GM08714 (cell line): ENCODE measurements at regions not wholly inside any gene's neighbourhood (a gene's known extent, or its start where the extent isn't known, plus 50 kb on each side); places are given as distances from the start of the nearest gene placed in this dataset.
"Not testable (repeated sequence)": the region's sequence is repeated elsewhere in the genome, so short reads cannot be mapped to it uniquely, and the experiment has no call there.

ENCODE experiments used
- H3K4me3 ChIP-seq: fragments of 200-500 bp; sonication (Bioruptor generic); 2 replicates; pipeline ENCODE4 v1.5.1; 2014; ENCODE audit warnings: mild to moderate bottlenecking, low read length, inconsistent platforms
- ZNF274 ChIP-seq: IDR thresholded peaks from 2 replicates; pipeline ENCODE4 v1.6.1; 2012; ENCODE audit warnings: mild to moderate bottlenecking, low read depth, low read length

DNA sequence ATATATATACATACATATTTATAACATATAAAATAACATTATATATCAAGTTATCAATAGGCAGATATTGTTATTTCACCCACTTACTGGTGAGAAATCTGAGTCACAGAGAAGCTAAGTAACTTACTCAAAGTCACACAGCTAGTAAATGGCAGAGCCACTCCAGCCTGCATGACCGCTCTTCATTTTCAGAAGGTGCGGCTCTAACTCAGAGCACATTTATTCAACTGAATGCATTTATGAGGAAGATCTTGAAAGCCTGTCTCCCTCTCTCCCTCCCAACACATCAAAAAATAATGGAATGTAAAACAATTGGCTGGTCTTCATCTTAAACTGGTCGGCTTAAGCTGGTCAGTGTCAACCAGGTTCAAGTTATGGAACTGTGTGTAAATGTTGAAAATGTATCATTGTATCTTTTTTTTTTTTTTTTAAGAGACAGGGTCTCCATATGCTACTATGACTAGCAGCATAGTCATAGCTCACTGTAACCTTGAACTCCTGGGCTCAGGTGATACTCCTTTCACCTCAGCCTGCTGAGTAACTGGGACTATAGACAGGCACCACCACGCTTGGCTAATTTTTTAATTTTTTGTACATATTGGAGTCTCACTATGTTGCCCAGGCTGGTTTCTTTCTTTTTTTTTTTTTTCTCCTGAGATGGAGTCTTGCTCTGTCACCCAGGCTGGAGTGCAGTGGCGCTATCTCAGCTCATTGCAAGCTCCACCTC is 70.7 kb upstream of the NCOA3 start:
- no peak for TF ChIP-seq ZNF274
- H3K4me3 ChIP-seq, result no peak overlapping the region

DNA sequence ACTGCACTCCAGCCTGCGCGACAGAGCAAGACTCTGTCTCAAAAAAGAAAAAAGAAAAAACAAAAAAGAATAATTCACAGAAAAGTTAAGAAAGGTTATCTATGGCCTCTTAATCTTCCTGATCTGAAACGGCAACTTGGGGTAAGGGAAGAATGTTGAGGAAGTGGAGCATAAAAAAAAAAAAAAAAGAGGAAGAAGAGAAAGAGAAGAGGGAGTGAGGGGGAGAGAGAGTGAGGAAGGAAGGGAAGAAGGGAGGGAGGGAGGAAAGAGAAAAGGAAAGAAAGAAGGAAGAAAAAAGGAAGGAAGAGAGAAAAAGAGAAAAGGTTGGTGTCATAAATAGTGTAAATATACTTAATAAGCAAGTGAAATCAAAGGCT is 68.9 kb upstream of the NCOA3 start:
- TF ChIP-seq ZNF274, result no peak
- H3K4me3 ChIP-seq, result no peak overlapping the region

DNA sequence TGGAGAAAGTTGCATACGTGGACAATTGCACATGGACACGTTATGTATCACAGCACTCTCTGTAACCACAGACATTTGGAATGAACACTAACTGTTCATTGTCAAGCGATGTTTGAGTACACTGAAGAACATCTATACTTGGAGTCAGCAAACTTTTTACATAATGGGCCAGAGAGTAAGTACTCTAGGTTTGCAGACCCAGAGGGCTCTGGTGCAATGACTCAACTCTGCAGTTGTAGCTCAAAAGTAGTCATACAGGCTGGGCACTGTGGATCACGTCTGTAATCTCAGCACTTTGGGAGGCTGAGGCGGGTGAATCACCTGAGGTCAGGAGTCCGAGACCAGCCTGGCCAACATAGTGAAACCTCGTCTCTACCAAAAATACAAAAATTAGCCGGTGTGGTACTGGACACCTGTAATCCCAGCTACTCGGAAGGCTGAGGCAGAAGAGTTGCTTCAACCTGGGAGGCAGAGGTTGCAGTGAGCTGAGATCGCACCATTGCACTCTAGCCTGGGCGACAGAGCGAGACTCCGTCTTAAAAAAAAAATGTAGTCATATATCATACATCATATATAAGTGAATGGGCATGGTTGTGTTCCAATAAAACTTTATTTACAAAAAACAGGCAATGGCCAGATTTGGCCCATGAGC is 67.4 kb upstream of the NCOA3 start:
- not testable (repeated sequence) for H3K4me3 ChIP-seq

DNA sequence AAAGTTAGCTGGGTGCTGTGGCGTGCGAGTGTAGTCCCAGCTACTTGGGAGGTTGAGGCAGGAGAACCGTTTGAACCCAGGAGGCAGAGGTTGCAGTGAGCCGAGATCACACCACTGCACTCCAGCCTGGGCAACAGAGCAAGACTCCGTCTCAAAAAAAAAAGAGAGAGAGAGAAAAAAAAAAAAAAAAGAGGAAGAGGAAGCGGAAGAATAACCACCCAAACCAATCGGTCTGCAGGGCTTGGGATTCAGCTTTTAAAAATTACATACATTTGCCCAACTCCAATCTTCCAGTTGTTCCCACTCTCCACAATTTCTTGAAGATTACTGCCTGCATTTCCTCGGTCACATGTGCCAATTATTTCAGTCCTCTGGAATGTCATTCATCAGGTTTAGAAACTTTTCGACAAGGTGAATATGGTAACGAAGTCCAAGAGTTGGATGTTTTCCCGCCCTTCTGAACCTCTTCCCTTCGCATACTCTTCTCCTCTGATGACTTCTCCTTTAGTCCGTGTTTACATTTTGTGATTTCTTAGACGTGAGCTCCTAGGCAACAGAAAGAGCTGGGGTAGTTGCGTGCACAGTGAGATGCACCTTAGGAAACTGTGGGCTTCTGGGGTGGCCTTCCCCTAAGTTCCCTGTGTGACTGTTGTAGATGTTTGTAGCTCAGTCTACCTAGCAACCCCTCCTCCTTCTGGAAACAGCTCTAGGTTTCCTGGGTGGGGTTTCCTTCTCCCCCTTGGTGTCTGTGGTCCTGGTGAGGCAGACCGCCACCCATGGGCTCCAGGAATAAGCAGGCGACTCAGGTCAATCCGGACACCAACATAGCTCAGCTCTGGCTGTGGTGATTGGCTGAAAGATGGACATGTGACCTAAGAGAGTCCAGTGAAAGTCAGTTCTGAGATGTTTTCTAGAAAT is 63.0 kb upstream of the NCOA3 start:
- no peak for TF ChIP-seq ZNF274
- H3K4me3 ChIP-seq, result no peak overlapping the region

DNA sequence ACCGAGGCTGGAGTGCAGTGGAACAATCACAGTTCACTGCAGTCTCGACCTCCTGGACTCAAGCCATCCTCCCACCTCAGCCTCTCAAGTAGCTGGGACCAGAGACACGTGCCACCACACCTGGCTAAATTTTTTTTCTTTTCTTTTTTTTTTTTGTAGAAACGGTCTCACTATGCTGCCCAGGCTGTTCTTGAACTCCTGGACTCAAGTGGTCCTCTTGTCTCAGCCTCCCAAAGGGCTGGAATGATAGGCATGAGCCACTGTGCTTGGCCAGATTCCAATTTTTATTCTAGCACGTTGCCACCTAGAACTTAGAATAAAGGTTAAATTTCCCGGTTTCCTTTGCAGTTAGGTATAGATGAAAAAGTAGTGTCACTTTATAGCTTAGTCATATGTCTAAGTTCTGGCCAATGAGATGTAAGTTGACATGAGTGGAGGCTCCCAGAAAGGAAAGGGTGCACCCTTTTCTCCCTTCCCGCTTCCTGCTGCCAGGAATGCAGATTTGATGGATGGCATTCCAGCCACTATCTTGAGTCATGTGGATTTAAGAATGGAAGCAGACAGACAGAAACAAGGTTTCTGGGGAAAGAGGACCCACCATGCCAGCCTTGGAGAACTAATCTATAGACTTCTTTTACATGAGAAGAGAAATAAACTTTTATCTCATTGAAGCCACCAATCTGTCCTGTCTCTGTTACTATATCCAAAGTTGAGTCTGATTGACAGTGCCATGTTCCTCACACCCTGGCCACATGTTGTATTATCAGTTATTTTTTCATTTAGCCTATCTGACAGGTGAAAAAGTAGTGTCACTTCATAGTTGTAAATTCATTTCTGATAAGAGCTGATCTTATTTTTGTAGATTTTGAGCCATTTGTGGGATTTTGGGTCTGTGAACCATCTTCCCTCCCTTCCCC is 60.6 kb upstream of the NCOA3 start:
- no peak overlapping the region for H3K4me3 ChIP-seq
- no peak for TF ChIP-seq ZNF274

DNA sequence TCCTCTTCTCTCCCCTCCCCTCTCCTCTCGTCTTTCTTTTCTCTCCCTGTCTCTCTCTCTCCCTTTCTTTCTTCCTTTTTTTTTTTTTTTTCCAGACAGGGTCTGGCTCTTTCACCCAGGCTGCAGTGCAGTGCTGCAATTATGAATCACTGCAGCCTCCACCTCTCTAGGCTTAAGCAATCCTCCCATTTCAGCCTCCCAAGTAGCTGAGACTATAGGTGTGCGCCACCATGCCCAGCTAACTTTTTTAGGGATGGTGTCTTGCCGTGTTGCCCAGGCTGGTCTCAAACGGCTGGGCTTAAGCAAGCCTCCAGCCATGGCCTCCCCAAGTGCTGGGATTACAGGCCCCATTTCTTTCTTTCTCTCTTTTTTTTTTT is 59.9 kb upstream of the NCOA3 start:
- H3K4me3 ChIP-seq, result no peak overlapping the region
- TF ChIP-seq ZNF274, result no peak

DNA sequence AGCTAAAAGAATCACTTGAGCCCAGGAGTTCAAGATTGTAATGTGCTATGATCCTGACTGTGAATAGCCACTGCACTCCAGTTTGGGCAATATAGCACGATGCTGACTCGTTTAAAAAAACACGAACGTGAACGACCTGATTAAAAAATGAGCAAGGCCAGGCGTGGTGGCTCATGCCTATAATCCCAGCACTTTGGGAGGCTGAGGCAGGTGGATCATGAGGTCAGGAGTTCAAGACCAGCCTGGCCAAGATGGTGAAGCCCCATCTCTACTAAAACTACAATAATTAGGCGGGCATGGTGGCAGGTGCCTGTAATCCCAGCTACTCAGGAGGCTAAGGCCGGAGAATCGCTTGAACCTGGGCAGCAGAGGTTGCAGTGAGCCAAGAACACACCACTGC is 58.6 kb upstream of the NCOA3 start:
- H3K4me3 ChIP-seq, result not testable (repeated sequence)

DNA sequence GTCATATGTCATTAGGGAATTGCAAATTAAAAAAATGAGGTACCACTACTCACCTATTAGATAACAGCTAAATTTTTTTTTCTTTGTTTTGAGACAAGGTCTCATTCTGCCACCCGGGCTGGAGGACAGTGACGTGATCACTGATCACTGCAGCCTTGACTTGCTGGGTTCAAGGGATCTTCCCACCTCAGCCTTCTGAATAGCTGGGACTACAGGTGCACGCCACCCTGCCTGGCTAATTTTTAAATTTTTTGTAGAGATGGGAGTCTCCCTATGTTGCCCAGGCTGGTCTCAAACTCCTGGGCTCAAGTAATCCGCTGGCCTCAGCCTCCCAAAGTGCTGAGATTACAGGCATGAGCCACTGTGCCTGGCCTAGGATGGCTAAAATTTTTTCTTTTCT is 57.1 kb upstream of the NCOA3 start:
- no peak overlapping the region for H3K4me3 ChIP-seq
- TF ChIP-seq ZNF274, result no peak

DNA sequence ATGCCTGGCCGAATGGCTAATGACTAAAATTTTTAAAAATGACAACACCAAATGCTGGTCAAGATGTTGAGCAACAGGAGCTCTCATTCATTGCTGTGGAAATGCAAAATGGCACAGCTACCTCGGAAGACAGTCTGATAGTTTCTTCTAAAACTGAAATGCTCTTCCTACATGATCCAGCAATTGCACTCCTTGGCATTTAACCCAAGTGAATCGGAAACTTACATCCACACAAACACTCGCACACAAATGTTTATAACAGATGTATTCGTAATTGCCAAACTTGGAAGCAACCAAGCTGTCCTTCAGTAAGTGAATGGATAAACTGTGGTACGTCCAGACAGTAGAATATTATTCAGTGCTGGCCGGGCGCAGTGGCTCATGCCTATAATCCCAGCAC is 56.4 kb upstream of the NCOA3 start:
- H3K4me3 ChIP-seq, result no peak overlapping the region
- TF ChIP-seq ZNF274, result no peak

DNA sequence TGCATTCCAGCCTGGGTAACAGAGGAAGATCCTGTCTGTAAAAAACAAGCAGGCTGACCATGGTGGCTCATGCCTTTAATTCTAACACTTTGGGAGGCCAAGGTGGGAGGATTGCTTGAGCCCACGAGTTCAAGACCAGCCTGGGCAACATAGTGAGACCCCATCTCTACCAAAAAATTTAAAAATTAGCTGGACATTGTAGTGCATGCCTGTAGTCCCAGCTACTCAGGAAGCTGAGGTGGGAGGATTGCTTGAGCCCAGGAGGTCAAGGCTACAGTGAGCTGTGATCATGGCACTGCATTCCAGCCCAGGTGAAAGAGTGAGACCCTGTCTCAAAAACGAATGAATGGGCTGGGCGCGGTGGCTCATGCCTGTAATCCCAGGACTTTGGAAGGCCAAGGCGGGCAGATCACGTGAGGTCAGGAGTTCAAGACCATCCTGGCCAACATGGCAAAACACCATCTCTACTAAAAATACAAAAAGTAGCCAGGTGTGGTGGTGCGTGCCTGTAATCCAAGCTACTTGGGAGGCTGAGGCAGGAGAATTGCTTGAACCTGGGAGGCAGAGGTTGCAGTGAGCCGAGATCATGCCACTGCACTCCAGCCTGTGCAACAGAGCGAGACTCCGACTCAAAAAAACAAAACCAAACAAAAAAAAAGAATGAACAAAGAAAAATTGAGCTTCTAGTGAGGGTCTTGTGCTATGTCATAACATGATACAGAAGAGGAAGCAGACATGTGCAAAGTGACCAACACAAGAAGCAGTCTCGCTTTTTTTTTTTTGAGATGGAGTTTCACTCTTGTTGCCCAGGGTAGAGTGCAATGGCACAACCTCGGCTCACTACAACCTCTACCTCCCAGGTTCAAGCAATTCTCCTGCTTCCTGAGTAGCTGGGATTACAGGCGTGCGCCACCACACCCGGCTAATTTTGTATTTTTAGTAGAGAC is 54.1 kb upstream of the NCOA3 start:
- not testable (repeated sequence) for H3K4me3 ChIP-seq

DNA sequence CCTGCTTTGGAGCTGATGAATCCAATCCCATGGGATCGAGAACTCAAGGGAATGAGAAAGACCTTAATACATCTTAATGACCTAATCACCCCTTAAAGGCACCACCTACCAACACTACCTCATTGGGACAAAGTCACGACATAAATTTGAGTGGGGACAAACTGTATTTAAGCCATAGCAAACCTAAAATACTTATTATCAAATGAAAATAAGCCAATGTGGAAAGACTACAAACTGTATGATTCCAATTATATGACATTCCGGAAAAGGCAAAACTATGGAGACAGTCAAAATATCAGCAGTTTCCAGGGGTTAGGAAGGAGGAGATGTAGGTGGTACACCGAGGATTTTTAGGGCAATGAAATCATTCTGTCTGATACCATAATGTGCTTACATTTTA is 53.3 kb upstream of the NCOA3 start:
- TF ChIP-seq ZNF274, result no peak
- no peak overlapping the region for H3K4me3 ChIP-seq

DNA sequence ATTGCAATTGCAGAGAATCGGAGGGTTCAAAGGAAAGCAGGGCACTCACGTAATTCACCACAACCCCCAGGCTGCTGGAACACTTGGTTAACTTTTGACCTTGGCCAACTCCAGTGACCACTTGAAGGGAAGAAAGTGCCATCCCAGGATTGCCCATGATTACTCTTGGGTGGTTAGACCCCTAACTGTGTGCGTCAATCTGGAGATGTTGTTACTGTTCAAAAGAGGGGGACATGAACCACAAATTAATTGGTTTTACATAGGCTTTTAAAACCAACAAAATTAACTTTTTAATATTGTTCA is 50.1 kb upstream of the NCOA3 start:
- TF ChIP-seq ZNF274, result no peak
- H3K4me3 ChIP-seq, result no peak overlapping the region
